ENCODE measurements at regions not wholly inside any gene's neighbourhood (a gene's known extent, or its start where the extent isn't known, plus 50 kb on each side); places are given as distances from the start of the nearest gene placed in this dataset.

- TF ChIP-seq CTCF (IDR thresholded peaks at IDR 0.05; ENCODE audit: low read length) (no peak), EZH2 (optimal IDR thresholded peaks at IDR 0.05; ENCODE audit: low read depth, low read length) (no peak), EZH2phosphoT487 (IDR thresholded peaks at IDR 0.05; ENCODE audit: low read length) (no peak)
Observed at GRCh38 chr7:11988186-11988585, 156.2 kb upstream of the THSD7A start.

Data from MM.1S (cell line).